NCI-H1092 treated with DMSO at 0.1 percent for 48 hours (cell line): ENCODE measurements at regions not wholly inside any gene's neighbourhood (a gene's known extent, or its start where the extent isn't known, plus 50 kb on each side); places are given as distances from the start of the nearest gene placed in this dataset.
A peak's percentile ranks its signal among the peaks of the same experiment; 100 is the strongest.

Experiments used
- DNase-seq: peaks from one replicate; lab custom pipeline; 2025; lab: John Stamatoyannopoulos, UW

DNA sequence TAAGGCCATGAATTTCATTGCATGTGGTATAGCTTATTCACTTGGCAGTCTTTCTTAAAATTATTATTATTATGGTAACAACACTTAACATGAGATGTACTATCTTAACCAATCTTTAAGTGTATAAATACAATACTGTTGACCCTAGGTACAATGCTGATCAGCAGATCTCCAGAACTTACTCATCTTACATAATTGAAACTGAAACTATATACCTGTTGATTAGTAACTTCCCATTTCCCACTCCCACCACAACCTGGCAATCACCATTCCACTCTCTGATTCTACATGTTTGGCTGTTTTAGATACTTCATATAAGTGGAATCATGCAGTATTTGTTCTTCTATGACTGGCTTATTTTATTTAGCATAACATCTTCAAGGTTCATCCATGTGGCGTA, 150.2 kb upstream of the POU2AF2 start:
- no peak for DNase-seq

- peak; percentile 38 for DNase-seq
These were observed 152.5 kb upstream of the POU2AF2 start for GRCh38 chr11:111093061-111093460.

DNA sequence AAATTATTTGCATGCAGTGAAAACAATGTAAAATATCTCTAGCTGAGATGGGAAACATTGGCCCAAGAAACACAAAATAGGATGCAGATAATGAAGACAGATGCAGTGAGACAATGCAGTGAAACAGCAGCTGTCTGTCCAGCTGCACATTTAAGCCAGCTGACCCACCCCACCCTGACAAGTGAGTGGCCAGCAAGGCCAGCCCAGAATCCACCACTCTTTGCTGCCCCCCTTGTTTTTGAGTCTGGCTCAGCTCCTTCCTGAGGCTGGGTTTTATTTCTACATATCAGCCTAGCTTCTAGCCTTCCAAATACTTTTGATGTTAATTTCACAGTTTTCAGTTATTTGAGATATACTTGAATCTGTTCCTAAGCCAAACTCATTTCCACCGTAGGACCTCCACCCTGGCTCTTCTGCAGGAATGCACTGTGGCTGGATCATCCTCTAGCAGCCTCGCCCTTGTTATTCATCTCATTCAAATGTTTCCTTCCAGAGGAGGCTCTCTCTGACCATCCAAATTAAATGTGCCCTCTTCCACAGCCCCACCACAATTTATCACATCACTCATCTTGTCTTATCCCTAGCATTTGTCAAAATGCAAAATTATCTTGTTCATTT, 154.1 kb upstream of the POU2AF2 start:
- no peak for DNase-seq

DNA sequence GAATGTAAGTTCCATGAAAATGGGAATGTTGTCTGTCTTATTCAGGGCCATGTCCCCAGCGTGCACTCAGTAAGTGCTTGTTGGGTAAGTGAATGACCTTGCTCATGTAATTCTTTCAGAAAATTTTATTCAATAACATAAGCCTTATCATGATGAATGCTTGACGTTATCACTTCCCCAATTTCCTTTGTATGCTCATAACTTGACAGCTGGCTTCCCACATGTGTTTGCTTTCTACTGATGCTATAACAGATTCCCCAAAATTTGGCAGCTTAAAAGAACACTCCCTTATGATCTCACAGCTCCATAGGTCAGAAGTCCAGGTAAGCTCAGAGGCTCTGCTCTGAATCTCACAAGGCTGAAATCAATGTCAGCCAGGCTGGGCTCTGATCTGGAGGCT, 155.8 kb upstream of the POU2AF2 start:
- no peak for DNase-seq

DNA sequence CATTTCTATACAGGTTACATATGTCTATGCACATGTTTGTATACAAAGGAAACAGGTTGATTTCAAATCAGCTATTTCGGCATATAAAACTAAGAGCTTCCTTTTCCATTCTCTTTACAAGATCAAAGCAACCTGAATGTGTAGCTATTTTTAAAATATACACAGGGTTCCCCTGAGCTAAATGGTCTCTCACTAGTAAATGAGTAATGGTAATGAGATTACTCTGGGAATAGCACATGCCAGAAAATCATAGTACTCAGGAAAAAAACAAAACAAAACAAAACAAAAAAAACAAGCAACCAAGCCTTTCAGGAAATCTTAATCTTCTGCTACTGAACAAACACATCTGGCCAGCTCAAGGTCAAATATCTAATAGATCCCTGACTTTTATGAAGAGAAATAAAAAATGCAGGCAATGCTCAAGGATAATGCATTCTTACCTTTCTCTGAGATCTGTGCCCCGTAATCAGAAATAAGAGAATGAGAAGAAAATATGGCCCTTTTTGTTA, 156.6 kb upstream of the POU2AF2 start:
- DNase-seq, result no peak

- DNase-seq, result peak; percentile 99
These were observed 159.5 kb upstream of the POU2AF2 start for GRCh38 chr11:111086058-111086457.

DNA sequence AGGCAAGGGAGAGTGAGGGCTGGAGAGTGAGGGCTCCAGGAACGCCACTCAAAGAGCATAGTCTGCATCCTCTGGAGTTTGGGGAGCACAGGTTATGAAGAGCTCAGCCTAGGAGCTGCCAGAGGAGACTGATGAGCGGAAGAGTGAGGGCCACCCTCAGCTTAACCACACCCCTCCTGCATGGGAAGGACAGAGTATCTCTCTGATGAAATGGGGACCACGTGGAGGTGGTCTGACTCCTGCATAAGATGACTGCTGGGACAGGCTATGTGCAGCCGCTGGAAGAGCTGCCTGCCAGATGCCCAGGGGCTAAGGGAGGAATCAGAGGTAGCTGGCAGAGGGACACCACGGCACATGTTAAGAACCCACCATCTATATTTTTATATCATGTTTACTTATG, 162.9 kb upstream of the POU2AF2 start:
- no peak for DNase-seq

DNA sequence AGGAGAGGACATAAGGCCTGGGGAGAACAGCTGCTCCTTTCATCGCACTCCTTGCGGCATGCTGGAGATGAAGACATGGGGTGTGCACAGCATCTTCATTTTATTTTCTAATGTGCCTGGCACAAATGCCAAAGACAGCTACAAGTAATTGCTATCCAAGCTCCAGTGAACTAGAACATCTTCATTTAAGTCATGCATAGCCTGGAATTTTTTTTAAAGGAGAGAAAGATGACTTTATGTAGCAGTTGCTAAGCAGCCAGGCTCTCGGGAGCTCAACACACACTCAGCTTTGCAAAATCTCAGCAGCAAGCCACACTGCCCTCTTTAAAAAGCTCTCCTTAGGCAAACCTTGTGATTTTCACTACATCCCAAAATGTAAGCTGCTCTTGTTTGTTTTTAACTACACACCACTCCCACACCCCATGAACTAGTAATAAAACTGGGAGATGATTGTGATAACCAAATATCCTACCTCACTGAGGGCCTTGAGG, 164.5 kb upstream of the POU2AF2 start:
- DNase-seq, result peak; percentile 63

DNA sequence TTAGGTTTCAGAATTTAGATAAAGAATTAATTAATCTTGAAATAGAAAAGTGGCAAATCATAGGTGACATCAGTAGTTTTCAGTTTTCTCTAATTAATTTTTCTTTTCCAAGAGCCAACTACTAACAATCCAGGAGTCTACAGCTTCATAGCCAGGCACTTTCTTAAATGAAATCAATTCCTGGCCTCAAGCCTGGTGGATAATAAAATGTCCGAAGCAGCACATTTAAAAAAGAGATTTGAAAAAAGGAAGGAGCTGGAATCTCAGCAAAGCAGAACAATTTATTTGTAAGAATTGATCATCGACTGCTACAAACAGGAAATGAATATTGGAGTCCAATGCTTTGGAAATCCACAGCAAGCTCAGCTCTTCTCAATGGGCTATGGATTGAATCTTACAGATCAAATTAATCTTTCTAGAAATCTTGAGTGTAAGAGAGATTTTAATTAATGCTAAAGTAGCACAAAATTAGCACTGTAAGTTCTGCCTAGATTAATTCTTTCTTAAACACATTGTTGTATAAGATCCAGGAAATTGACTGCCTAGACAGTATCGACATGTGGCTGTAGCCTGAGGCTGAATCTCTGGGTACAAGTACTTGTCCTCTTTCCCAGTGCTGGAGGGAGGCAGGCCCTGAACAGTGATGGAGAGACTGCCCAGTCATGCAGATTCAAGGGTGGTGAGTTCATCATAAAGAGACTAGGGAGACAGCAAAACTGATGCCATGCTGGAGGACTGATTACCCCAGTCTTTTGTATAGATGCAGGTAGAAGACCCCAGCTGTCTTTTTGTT, 167.8 kb upstream of the POU2AF2 start:
- peak; percentile 14 for DNase-seq

DNA sequence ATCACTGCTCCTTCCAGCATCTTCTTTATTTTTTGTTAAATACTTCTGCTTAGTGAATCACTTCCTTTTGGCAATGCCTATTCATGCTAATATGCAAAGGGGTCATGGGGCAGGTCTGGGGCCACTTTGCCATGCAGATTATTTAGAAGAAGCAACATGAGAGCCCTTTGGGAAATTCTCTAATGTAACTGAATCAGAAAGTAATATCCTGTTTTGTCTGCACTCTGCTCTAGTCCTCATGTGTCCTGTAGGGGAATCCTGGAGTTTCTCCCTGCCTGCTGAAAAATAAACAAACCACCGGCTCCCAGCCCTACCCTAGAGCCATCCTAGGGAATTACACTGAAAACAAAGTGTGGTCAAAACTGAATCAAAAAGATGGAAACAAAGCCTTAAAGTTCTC, 176.5 kb upstream of the POU2AF2 start:
- DNase-seq, result no peak

- no peak for DNase-seq
These were observed 177.5 kb upstream of the POU2AF2 start for GRCh38 chr11:111067994-111068393.

GRCh38 chr11:111066846-111067245, 178.7 kb upstream of the POU2AF2 start:
- no peak for DNase-seq

- no peak for DNase-seq
These were observed 181.6 kb upstream of the POU2AF2 start for GRCh38 chr11:111063726-111064517.

DNA sequence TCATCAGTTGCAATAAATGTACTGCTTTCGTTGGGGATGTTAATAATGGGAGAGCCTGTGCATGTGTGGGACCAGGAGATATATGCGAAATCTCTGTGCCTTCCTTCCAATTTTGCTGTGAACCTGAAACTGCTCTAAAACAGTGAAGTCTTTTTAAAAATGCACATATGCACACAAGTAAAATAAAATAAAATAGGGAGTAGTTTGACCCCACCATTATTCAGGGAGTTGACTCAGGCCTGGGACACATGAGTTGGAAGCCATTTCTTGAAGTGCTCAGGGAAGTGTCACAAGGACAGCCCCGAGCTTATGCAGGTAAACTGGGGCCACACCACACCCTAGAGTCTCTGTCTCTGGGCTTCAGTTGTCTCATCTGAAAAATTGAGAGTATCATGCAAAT, 183.1 kb upstream of the POU2AF2 start:
- DNase-seq, result no peak

DNA sequence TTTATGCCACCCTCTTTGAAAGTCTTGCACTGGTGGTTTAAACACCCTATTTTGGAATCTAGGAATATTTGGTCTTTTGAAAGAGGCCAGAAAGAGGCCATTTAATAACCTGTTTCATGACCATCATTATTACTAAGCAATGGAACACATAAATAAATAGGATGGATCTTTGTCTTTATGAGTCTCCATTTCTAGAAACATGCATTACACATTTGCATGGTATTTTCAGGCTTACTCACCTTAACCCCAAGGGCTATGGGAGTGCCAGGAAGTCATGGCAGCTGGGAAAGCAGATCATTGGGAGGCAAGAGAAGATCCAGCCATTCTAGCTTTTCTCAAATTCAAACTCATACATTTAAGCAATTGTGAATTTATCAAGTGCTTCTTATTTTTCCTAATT, 185.8 kb upstream of the POU2AF2 start:
- no peak for DNase-seq

- DNase-seq, result no peak
These were observed 196.4 kb upstream of the POU2AF2 start for GRCh38 chr11:111049131-111049530.

- peak; percentile 78 for DNase-seq
These were observed 198.2 kb upstream of the POU2AF2 start for GRCh38 chr11:111047374-111047773.

DNA sequence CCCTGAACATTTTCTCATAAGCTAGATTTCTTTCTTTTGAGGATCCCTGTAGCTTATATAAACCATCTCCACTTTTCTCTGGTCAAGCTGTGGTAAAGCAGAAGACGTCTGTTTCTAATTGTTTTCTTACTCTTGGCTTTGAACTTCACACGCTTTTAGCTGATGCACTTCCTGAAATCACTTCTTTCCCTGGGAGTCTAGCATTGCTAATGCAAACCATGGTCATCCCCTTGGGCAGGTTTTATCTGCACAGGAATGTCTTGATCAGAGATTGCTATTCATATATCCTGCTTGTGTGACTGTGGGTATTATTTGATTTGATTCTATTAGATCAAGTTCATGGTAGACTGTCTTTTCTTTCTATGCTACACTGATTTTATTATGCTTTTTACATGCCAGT, 199.2 kb upstream of the POU2AF2 start:
- DNase-seq, result no peak

GRCh38 chr11:111045874-111046273, 199.7 kb upstream of the POU2AF2 start:
- DNase-seq, result no peak

- peak; percentile 56 for DNase-seq
These were observed 200.1 kb upstream of the POU2AF2 start for GRCh38 chr11:111045407-111045803.

DNA sequence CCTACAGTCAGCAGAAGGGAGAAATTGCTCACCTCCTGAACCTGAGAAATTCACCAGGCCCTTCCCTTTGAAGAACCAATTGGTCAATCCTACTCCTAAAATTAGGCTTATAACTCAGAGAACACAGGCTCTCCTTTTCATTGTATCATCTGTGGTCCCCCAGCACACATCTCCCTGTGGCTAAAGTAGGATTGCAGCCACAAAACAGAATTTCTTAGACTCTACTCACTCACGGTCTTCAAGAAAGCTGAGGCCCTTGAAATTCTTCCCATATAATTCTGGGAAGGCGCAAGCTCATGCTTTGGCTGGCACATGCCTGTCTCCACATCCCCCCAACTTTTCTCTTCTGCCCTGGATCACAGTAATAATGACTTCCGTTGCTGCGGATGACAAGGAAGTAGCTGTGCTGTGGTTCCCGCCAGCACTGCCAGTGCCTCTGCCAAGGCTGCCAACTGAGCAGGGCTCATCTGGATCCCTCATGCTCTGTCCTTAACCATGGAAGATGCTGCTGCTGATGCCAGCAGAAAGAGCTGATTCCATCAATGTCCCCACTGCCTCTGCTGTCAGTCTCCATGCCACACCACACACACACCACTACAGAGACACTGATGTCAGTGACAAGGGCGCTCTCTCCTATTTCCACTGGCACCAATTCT, 200.6 kb upstream of the POU2AF2 start:
- DNase-seq, result peak; percentile 54

- DNase-seq, result no peak
These were observed 205.5 kb upstream of the POU2AF2 start for GRCh38 chr11:111039982-111040381.
